Subcutaneous abdominal adipose tissue (tissue), 5 donors: ENCODE measurements at regions not wholly inside any gene's neighbourhood (a gene's known extent, or its start where the extent isn't known, plus 50 kb on each side); places are given as distances from the start of the nearest gene placed in this dataset.

ENCODE experiments used
- H3K27ac ChIP-seq: one replicate; pipeline ENCODE4 v1.7.0; 2013; ENCODE audit warnings: low read depth, mild to moderate bottlenecking, inconsistent platforms, low read length, moderate library complexity
- H3K27me3 ChIP-seq, 5 donors: one replicate each; pipeline ENCODE4 v1.7.0; 2013; ENCODE audit warnings: low read length in 5 of 5, inconsistent platforms in 1 of 5; ENCODE audit not compliant: control insufficient read depth in 5 of 5, insufficient read depth in 4 of 5
- H3K36me3 ChIP-seq, 5 donors: one replicate each; pipeline ENCODE4 v1.7.0; 2013; ENCODE audit warnings: low read length in 5 of 5; ENCODE audit not compliant: control insufficient read depth in 5 of 5, insufficient read depth in 5 of 5
- H3K4me1 ChIP-seq, 5 donors: one replicate each; pipeline ENCODE4 v1.7.0; 2013; ENCODE audit warnings: low read length in 5 of 5, mild to moderate bottlenecking in 3 of 5, moderate library complexity in 1 of 5; ENCODE audit not compliant: control insufficient read depth in 5 of 5, insufficient read depth in 5 of 5
- H3K4me3 ChIP-seq, 5 donors: one replicate each; pipeline ENCODE4 v1.7.0; 2013; ENCODE audit warnings: low read length in 5 of 5, low read depth in 1 of 5
- H3K9ac ChIP-seq, 5 donors: one replicate each; pipeline ENCODE4 v1.7.0; 2013; ENCODE audit warnings: low read length in 5 of 5, mild to moderate bottlenecking in 4 of 5, moderate library complexity in 3 of 5
- H3K9me3 ChIP-seq, 5 donors: one replicate each; pipeline ENCODE4 v1.7.0; 2013; ENCODE audit warnings: low read length in 5 of 5; ENCODE audit not compliant: control insufficient read depth in 5 of 5
- donor health status: healthy.
- donor health status: healthy.
- donor health status: healthy.
- donor health status: healthy.
- donor health status: healthy.

DNA sequence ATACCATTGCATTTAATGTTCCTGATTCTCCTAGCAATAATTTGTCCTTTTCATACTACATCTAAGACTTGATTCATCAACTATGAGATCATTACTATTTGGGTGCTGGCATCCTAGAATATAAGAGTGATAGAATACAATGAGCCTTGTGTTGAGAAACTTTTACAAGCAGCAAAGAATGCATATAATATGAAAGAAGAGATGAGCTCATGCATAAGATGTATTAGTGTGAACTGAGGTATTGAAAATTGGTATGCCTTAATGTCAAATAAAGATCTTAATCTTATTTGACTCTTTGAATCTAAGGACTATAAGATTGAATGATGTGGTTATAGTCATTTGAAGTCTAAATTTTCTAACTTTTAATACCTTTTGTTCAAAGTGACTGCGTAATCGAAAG lies 220.0 kb upstream of the ARHGEF26 start:
- H3K36me3 ChIP-seq, result no peaks in the 10 kb centered on the region
- no peak overlapping the region for H3K27ac ChIP-seq
- no peaks in the 10 kb centered on the region for H3K4me1 ChIP-seq
- no peaks in the 10 kb centered on the region for H3K9me3 ChIP-seq
- H3K9ac ChIP-seq, result no peak overlapping the region
- no peak overlapping the region for H3K4me3 ChIP-seq
- no peaks in the 10 kb centered on the region for H3K27me3 ChIP-seq

DNA sequence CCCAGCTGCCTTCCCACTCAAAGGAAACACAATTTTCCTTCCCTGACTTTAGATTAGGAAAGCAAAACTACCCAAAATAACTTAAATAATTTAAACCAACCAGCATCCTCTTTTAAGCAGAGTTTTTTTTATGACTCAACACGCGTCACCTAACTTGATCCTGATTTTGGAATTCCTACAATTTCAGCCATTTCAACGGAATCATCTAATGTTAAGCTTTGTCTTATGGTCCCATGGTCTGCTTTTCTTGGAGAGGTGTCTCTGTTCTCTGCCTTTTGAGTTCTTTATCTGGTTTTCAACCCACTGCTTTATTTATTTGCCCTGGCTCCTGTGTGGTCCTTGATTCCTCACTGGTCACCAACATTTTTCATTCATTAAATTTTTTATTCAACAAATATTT lies 219.2 kb upstream of the ARHGEF26 start:
- Histone ChIP-seq H3K36me3 (no peaks in the 10 kb centered on the region), H3K4me1 (no peaks in the 10 kb centered on the region), H3K27ac (no peak overlapping the region), H3K4me3 (no peak overlapping the region), H3K9ac (no peak overlapping the region), H3K27me3 (no peaks in the 10 kb centered on the region), H3K9me3 (no peaks in the 10 kb centered on the region)

DNA sequence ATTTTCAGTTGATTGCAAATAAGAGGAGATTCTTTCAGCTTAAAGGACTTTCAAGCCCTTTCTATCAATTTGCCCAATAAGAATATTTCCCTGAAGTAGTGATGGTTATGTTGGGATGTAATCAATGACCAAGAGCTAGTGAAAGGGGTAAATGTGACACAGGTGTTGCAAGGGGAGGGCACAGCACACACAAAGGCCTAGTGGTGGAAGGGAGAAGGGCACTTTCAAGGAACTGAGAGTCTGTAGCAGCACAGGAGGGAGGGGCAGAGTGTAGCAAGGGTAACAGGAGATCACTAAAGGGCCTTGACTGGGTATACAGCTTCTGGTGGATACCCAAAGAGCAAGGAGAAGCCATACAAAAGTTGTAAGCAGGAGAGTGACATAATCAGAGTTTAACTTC lies 217.8 kb upstream of the ARHGEF26 start:
- Histone ChIP-seq H3K27ac (no peak overlapping the region), H3K9ac (no peak overlapping the region), H3K27me3 (no peaks in the 10 kb centered on the region)

DNA sequence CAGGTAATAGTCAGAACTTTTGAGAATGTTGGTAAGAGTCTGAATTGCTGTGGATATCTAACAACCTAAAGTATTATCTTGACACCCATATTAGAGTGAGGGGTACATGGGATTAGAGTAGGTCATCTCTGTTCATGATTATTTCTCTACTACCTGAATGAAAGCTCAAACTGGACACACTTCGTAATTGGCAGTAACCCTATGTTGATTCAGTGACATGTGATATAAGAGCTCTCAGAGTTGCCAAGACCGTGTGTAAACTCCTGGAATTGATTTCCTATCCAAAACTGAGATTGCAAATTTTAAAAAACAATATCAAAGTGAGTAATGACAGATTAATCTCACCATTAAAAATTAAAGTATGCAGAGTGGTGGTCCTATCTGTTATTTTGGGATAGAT lies 214.8 kb upstream of the ARHGEF26 start:
- Histone ChIP-seq H3K27ac (no peak overlapping the region), H3K9me3 (no peaks in the 10 kb centered on the region), H3K36me3 (no peaks in the 10 kb centered on the region), H3K4me1 (no peaks in the 10 kb centered on the region), H3K4me3 (no peak overlapping the region), H3K9ac (no peak overlapping the region), H3K27me3 (no peaks in the 10 kb centered on the region)

More for the DNA sequence above, 217.8 kb upstream of the ARHGEF26 start:
- no peak overlapping the region for H3K4me3 ChIP-seq
- no peaks in the 10 kb centered on the region for H3K9me3 ChIP-seq
- no peaks in the 10 kb centered on the region for H3K4me1 ChIP-seq
- H3K36me3 ChIP-seq, result no peaks in the 10 kb centered on the region

DNA sequence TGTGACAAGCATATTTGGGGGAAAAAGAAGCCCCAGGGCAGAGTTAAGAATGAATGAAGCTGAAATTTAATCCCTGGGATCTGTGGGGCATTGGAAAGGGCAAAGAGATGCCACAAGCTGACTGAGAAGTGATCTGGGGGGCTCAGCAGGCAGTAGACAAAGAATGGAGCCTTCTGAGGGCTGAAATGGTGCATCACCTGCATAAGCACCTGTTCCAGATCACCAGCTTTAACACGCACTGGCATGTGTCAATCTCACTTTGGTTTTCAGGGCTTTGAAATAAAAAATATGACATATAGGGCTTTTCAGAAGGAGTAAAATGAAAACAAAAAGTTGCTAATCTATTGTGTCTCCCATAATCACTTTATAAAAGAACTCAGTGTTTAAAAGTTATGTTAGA lies 210.8 kb upstream of the ARHGEF26 start:
- Histone ChIP-seq H3K27me3 (no peaks in the 10 kb centered on the region), H3K9me3 (no peaks in the 10 kb centered on the region), H3K27ac (no peak overlapping the region), H3K36me3 (no peaks in the 10 kb centered on the region), H3K9ac (no peak overlapping the region), H3K4me3 (no peak overlapping the region), H3K4me1 (no peaks in the 10 kb centered on the region)

- Histone ChIP-seq H3K27me3 (no peaks in the 10 kb centered on the region), H3K9me3 (no peaks in the 10 kb centered on the region), H3K9ac (no peak overlapping the region), H3K4me1 (no peaks in the 10 kb centered on the region), H3K36me3 (no peaks in the 10 kb centered on the region), H3K27ac (no peak overlapping the region), H3K4me3 (no peak overlapping the region)
These were observed 210.1 kb upstream of the ARHGEF26 start for GRCh38 chr3:153911116-153911515.

DNA sequence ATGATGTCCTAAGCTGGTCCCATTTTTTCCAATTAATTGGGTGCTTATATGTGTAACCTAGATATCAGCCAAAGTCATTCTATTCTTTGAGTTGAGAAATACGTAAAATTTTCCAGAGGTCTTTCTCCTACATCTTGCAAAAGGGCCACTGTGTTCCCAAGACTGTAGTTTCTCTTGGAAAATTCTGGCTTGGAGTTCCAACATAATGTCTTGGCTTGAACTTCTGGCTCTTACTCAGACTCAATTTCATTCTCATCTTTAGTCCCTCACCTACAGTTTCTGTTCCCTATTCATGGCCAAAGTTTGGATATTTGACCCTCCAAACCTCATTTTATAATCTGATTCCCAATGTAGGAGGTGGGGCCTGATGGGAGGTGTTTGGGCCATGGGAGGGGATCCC lies 201.4 kb upstream of the ARHGEF26 start:
- no peak overlapping the region for H3K27ac ChIP-seq
- no peaks in the 10 kb centered on the region for H3K4me1 ChIP-seq
- no peaks in the 10 kb centered on the region for H3K27me3 ChIP-seq
- H3K9me3 ChIP-seq, result peaks cover 0 to 3% (median 0%) of the 10 kb centered on the region in 5 donors
- no peak overlapping the region for H3K4me3 ChIP-seq
- no peaks in the 10 kb centered on the region for H3K36me3 ChIP-seq
- H3K9ac ChIP-seq, result no peak overlapping the region

- no peak overlapping the region for H3K9ac ChIP-seq
- H3K36me3 ChIP-seq, result no peaks in the 10 kb centered on the region
- H3K4me3 ChIP-seq, result no peak overlapping the region
- H3K4me1 ChIP-seq, result peaks cover 0 to 3% (median 0%) of the 10 kb centered on the region in 5 donors
- no peaks in the 10 kb centered on the region for H3K27me3 ChIP-seq
- H3K27ac ChIP-seq, result no peak overlapping the region
- H3K9me3 ChIP-seq, result peaks cover 0 to 3% (median 0%) of the 10 kb centered on the region in 5 donors
These were observed 199.4 kb upstream of the ARHGEF26 start for GRCh38 chr3:153921826-153922225.

DNA sequence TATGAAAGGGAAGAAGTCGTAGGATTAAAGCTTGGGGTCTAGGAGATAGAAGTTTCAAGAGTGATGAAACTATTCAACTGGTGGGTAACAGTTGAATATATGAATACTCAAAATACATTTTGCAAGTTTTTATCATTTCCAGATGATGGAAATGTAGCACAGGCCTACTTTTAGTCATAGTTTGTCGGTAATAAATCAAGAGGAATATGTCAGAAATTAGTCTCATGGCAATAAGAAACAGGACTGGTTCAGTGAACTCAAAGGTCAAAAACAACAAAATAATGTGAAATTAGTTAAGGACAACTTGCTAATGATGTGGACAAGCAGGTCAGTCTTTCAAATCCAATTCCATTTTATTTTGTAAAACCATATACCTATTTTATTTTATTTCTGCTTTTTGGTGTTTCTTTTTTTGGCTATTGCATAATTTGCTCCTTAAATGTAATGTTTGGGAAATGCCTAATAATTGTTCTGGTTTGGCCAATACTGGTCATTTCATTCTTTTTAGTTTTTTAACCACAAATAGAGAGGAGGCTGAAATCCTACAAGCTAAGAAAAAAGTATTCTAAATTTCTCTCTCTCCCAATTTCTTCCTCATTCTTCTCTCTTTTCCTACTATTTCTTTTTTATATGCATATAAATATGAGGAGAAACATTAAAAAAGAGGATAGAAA lies 195.2 kb upstream of the ARHGEF26 start:
- Histone ChIP-seq H3K4me1 (peaks cover 0 to 3% (median 0%) of the 10 kb centered on the region in 5 donors), H3K9ac (peak overlapping the region in 1 of 5 donors; percentile 24), H3K27me3 (no peaks in the 10 kb centered on the region), H3K36me3 (no peaks in the 10 kb centered on the region), H3K4me3 (no peak overlapping the region), H3K27ac (peak overlapping the region; percentile 66), H3K9me3 (no peaks in the 10 kb centered on the region)

DNA sequence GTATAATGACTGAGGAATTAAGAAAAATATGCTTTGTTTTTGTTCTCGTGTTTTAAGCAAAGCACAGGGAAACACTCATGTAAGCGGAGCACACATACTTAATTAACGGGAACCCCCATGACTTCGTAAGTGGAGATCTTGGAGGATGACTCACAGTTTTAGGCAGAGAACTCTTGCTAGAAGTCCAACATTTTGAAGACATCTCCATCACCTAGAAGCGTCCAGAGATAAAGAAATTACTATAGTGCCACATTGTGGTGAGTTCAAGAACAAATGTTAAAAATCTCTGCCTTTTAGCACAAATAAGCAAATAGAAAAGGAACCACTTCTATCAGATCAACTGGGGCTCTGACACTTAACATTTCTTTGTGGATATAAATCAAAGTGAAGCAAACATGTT lies 194.1 kb upstream of the ARHGEF26 start:
- Histone ChIP-seq H3K36me3 (no peaks in the 10 kb centered on the region), H3K4me3 (no peak overlapping the region), H3K9ac (no peak overlapping the region), H3K9me3 (no peaks in the 10 kb centered on the region), H3K27ac (peak overlapping the region; percentile 66), H3K4me1 (peaks cover 0 to 3% (median 0%) of the 10 kb centered on the region in 5 donors), H3K27me3 (no peaks in the 10 kb centered on the region)
